DMS79 (cell line): ENCODE measurements at regions not wholly inside any gene's neighbourhood (a gene's known extent, or its start where the extent isn't known, plus 50 kb on each side); places are given as distances from the start of the nearest gene placed in this dataset.
"Not testable (repeated sequence)": the region's sequence is repeated elsewhere in the genome, so short reads cannot be mapped to it uniquely, and the experiment has no call there.

Experiments used
- DNase-seq: peaks from one replicate; lab custom pipeline; 2025; lab: John Stamatoyannopoulos, UW

DNA sequence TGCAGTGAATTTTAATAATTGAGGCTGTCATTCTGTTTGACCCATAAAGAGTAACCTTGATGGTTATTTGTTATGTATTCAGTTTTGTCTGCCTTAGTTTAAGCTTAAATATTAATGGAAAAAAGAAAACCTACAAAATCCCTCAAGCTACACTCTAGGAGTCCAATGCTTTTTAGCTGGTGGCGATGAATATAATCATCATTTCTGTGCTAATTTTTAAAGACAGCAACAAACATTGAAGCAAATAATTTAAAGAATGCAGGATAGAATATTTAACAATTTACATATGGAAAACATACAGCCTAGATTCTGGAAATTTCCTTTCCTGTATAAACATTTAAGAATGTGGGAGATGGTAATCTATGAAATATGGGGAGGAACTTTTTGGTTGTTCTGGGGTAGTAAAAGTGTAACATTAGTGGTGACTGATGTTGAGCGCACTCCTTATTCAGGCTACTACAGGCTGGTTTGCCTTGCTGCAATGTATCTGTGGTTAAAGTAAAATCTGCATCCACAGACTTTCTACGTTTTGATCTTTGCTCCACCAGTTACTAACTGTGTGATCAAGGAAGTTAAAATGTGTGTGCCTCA is 287.9 kb upstream of the DEFB112 start:
- no peak for DNase-seq

GRCh38 chr6:50353603-50354002 is 303.9 kb upstream of the DEFB112 start:
- DNase-seq: no peak

DNA sequence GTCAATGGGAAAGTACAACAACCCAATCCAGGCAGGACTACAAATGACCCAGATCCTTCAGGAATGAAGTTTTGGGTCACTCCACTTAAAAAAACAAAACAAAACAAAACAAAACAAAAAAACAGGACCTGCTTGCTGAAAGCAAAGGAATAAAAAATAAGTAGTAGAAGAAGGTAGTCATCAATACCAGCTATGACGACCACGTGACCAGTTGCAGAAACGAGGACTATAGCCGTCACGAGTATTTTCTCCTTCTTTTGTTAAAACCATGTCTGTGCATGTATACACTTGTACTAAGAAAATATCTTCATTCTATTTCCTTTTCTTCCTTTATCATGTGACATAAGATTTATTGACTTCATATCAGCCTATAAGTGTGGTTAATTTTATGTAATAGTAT is 308.4 kb upstream of the DEFB112 start:
- DNase-seq: no peak

DNA sequence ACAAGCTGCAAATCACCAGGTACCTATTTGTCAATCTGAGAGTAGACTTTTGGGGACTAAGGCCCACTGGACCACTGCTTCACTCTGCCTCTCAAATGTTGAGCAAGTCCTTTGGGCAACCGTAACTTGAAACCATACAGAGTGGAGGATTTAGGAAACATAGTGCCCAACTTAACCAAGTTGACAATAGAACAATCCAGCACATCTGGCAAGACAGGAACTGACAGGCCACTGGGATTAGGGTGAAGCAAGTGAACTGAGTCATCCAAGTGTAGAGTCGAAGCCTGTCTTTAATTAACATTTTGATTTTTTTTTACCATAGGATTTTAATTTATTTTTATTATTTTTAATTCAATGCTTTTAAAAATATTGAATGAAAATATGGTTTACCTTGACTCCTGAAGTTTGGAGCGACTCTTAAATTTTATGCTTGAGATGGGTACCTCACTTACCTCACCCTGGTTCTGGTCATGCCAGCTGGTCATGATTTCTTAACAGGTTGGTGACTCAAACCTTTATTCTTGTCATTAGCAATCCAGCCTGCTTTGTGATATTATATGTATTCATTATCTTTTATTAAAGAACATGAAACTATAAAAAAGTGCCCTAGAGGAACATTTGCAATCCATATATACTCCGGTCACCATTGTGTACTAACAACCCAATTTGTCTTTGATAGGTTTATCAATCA is 312.1 kb upstream of the DEFB112 start:
- DNase-seq: no peak

GRCh38 chr6:50362706-50363105 is 313.0 kb upstream of the DEFB112 start:
- DNase-seq: no peak

GRCh38 chr6:50369996-50370395 is 320.3 kb upstream of the DEFB112 start:
- no peak for DNase-seq

DNA sequence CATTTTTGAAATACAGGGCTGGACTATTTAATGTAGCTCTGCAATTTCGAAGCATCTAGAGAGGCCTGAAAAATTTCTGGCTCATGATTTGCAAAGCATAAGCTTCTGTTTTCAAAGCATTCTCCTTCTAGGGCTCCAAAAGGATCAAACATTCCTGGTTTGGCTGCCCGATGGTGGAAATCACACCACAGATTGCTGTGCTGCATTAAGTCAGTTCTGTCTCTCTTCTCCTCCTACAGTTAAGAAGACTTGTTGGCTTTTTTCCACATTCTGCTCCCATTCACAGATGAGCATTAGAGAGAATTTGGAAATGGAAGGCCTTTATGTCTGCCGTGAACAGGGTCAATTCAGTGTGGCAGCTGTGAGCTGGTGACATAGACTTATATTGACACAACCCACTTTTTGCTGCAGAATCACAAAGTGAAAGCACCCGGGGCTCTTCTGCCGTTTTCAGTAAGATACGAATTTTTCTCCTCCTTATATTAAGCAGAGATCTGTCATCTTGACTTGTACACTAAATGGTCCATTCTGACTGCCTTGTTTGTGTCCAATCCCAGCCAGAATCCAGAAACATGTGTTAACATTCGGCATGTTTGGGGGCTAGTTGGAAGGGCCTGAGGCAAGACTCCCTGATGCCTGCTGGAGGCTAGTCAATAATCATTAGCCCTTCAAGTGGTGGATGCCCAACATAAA is 330.8 kb upstream of the DEFB112 start:
- no peak for DNase-seq

GRCh38 chr6:50381099-50381415 is 331.3 kb upstream of the DEFB112 start:
- DNase-seq: no peak

DNA sequence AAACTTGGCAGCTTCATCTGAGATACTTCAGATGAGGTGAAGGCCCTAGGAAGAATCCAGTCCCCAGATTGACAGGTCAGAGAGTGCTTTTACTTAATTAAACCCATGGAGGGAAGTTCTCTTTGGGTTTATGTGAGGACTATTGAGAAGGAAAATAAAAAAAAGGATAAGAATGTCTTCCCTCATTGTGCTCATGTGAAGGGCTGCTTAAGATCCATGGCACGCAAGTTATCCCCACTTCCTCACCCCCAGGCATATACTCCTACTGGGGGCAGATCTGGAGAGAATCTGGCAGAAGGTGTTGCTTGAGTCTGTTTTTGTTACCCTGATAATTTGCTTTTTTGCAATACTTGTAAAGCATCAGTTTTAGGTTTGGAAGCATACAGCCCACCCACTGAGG is 322.9 kb upstream of the TFAP2D start:
- no peak for DNase-seq

DNA sequence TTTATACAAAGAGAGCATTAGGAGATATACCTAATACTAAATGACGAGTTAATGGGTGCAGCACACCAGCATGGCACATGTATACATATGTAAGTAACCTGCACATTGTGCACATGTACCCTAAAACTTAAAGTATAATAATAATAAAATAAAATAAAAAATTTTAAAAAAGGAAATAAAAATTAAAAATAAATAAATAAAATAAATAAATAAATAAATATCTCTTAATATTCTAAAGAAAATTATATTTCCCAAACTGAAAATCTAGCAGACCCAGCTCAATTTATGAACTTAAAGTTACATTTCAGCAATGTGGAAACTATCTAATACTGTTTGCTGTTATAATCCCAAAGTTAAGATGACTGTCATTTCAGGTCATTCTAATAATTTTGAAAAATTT is 319.2 kb upstream of the TFAP2D start:
- DNase-seq: not testable (repeated sequence)

DNA sequence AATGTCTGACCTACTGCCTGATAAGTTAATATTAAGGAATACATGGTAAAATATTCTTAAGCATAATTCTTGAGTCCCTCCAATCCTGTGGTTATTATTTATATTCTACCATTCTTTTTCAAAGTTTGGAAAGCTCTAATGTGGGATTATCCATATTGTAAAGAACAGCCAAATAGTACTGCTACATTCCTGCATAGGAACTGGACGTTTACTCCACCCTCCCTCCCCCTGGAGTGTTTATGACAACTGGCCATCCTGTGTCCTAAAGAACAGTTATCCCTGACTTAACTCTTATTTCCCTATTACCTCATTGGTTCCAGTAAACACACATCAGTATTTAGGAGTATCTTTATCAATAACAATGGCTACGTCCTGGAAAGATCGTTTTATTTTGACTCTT is 308.7 kb upstream of the TFAP2D start:
- no peak for DNase-seq

- DNase-seq: no peak
Measured at GRCh38 chr6:50410579-50410978, 302.7 kb upstream of the TFAP2D start.

GRCh38 chr6:50421041-50421440 is 292.3 kb upstream of the TFAP2D start:
- not testable (repeated sequence) for DNase-seq

DNA sequence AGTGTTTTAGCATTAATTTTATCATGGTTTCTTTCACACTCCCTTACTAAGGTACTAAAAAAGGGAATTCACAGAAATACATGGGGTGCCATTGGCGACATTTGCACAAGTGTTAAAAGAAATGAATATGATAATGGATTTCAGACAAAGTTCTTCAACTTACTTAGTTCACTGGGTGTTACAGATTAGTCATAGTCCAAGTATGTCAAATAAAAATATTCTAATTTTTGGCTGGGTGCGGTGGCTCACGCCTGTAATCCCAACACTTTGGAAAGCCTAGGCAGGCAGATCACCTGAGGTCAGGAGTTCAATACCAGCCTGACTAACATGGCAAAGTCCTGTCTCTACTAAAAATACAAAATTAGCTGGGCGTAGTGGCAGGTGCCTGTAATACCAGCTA is 286.1 kb upstream of the TFAP2D start:
- DNase-seq: no peak

- DNase-seq: no peak
Measured at GRCh38 chr6:50437901-50438300, 275.4 kb upstream of the TFAP2D start.

DNA sequence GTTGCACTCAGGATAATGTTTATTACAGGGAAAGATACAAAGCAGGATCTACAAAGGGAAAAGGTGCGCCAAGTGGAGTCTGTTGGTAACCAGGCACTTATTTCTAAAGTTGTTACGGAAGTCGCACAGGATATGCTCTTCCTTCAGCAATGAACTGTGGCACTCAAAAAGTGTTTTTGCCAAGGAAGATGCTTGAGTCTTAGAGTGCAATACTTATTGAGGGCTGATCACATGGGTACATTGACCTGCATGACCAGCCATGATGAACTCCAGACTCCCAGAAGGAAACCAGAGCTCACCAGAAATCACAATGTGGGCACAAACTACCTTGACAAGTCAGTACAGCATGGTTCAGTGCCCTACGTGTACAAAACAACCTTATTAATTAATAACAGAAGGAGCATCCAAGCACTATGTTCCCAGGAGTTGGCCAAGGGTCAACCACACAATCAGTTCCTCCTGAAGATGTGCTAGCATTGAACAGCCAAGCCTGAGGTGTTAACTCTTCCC is 270.7 kb upstream of the TFAP2D start:
- no peak for DNase-seq

DNA sequence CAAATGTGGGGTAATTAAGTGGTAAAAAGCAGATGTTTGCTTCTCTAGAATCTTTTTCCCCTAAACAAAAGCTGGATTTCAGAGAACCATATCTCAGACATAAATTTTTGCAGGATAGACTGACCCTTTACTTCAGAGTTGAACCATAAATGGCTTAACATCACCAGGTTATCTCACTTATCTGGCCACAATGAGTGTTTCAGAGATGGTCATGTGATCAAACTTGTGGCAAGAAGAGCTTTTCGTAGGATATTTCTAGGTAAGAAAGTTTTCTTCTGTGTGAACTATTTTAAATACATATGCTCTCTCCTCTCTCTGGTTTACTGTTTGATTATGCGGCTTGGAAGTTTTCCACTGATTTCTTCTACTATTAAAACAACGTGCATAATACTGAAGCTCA is 270.2 kb upstream of the TFAP2D start:
- no peak for DNase-seq

DNA sequence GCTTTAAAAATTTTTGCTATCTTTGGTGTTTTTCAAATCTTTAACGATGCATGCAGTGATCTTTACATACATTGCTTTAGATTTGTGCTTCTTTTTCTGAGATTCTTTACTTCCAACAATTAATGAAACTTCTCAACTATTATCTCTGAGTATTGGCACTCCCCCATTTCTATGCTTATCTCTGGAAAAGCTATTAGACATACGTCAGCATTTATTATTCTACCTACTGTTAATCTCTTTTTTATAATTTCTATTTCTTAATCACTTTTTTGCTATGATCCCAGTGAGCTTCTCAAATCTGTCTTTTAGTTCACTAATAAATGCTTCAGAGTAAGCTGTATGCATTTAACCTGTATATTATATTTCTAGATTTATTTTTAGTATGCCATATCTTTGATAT is 264.2 kb upstream of the TFAP2D start:
- no peak for DNase-seq

DNA sequence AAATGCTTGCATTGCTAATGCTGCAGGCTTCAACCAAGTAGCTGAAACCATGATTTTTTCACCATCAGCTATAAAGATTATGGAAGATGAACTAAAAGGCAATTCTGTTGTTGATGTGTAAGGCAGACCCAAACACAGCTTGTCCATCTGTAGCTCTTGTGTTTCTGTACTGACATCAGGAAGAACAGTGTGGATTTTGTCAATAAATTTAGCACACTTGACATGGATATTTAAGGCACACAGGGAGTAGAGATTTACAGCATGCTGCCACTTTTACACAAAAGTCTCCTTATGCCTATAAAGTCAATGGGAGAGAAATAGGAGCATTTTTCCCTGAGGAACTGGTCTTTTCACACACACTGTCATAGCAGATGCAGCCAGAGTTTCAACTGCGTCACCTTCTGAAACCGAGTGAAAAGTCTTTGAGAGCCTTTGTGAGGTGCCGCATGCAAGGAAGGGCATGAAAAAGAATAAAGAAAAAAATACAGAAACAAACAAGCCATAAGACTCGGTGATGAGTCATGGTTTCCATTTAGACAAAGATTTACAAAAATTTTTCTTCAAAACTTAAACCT is 261.4 kb upstream of the TFAP2D start:
- DNase-seq: no peak

- DNase-seq: no peak
Measured at GRCh38 chr6:50455029-50455428, 258.3 kb upstream of the TFAP2D start.

DNA sequence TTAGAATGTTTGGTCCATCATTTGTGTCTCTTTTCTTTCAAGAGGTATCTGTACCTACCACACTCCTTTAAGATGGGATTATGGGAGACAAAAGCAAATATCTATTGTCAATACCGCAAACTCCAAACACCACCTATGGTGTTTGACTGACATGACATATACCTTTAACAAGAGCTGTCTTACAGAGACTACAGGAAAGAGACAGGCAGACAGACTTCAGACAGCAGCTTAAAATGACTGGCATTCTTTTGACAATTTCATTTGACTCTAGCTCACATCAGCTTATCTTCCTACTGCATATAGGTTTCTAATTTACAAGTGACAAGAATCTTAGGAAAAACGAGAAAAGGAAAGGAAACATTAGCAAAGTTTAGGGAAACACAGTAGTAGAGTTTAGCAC is 256.0 kb upstream of the TFAP2D start:
- DNase-seq: no peak

GRCh38 chr6:50461696-50462095 is 251.6 kb upstream of the TFAP2D start:
- no peak for DNase-seq

DNA sequence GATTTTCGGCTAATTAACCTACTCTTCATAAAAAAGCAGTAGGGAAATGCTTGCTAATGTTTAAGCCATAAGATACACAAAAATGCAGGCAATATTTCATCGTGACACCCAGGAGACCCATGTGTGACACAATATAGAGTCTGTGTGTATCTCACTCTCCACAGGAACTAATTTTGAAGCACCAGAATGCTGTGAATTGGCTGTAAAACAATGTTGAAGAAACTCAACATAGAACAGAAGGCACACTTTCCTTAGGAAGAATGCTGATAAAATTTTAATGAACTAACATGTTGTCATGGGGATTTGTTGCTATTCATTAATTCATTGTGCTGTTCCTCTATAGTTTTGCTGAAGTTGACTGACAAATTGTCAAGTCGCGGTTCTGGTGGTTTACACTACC is 249.4 kb upstream of the TFAP2D start:
- no peak for DNase-seq
